ENCODE measurements at regions not wholly inside any gene's neighbourhood (a gene's known extent, or its start where the extent isn't known, plus 50 kb on each side); places are given as distances from the start of the nearest gene placed in this dataset.

DNA sequence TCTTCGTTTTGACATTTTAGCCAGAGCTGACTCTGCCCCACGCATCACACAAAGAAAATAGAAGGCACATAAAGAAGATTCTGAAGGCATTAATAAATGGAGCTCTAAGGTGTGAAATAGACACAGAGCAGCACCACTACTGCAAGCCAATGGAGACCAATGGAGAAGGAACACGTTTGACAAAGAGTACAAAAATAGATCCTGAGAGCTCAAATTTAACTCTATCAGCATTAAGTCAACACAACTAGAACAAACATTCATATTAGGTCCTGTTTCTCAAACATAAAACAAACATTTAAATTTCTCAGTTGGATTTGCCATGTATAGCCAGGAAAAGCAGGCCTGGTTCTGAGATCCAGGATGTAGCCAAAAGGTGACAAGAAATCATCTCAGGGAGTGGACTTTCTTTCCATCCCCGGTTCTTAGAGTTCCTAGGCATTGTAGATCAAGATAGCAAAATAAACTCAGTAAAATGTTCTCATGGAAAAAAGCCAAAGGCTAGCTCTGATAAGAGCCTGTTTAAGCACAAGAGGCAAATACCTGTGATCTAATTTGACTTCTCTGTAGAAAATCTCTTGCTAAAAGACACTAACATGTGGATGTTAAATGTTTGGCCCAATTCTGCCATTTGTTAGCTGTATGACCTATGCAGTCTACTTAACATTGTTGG lies 174.2 kb upstream of the VIPR2 start:
- TF ChIP-seq, protein P1, sequence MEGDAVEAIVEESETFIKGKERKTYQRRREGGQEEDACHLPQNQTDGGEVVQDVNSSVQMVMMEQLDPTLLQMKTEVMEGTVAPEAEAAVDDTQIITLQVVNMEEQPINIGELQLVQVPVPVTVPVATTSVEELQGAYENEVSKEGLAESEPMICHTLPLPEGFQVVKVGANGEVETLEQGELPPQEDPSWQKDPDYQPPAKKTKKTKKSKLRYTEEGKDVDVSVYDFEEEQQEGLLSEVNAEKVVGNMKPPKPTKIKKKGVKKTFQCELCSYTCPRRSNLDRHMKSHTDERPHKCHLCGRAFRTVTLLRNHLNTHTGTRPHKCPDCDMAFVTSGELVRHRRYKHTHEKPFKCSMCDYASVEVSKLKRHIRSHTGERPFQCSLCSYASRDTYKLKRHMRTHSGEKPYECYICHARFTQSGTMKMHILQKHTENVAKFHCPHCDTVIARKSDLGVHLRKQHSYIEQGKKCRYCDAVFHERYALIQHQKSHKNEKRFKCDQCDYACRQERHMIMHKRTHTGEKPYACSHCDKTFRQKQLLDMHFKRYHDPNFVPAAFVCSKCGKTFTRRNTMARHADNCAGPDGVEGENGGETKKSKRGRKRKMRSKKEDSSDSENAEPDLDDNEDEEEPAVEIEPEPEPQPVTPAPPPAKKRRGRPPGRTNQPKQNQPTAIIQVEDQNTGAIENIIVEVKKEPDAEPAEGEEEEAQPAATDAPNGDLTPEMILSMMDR (conservative IDR thresholded peaks at IDR 0.05; ENCODE audit: low read length): no peak
- no peak for TF ChIP-seq EZH2phosphoT487 (IDR thresholded peaks at IDR 0.05; ENCODE audit: borderline replicate concordance, low read depth, low read length)
